ENCODE measurements at regions not wholly inside any gene's neighbourhood (a gene's known extent, or its start where the extent isn't known, plus 50 kb on each side); places are given as distances from the start of the nearest gene placed in this dataset.

DNA sequence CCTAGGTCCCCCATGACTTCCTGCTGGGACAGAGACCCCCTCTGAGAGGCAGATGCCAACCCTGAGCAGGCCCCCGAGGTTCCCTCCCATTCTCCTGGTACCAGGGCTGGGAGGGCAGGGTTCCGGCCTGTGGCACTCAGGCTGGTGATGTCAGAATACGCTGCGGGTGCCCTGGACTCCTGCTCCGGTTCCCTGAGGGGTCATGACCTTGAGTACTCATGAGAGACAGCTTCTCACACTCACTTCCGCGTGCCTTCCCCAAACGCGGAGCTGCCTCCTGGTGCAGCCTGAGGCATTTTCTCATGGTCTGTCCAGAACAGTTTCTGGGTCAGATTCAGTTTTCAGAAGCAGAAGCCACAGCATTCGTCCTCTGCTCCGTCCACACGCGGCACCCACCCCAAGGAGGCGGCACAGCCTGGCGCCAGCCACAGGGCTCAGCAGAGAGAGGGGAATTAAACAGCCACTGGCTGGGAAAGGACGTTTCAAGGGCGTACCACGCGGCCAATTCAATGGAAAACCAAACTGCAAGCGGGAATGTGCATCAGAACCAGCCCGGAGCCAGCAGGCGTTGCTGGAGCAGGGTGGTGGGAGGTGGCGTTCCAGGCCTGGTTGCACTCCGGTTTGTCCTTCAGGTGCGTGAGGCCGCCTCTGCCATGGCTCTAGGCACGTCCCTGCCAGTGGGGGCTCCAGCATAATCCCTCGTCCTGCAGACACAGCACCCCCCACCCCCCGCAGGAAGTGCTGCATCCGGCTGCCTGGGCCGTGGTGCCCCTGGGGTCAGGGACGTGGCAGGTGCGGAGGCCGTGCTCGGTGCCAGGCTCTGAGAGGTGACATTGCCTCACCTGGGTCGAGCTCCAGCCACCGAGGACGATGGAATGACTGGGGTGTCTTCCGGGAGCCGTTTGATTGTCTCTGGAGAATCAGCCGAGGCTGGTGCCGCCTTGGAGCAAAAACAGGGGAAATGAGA lies 58.3 kb upstream of the BHLHE23 start:
- TF ChIP-seq CTCF (IDR thresholded peaks at IDR 0.05; ENCODE audit: extremely low read depth in 1 of 2, insufficient read depth in 1 of 2, low read depth in 1 of 2, low read length in 2 of 2), result no peak
- TF ChIP-seq FOS (IDR thresholded peaks at IDR 0.05; ENCODE audit: borderline replicate concordance, insufficient read depth, low read length), result no peak
- TF ChIP-seq, protein P1, sequence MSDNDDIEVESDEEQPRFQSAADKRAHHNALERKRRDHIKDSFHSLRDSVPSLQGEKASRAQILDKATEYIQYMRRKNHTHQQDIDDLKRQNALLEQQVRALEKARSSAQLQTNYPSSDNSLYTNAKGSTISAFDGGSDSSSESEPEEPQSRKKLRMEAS (IDR thresholded peaks at IDR 0.05; ENCODE audit: insufficient read depth, insufficient read length), result no peak
- no peak for TF ChIP-seq POLR2AphosphoS5 (IDR thresholded peaks at IDR 0.05; ENCODE audit: insufficient read depth, low read depth, low read length)
- TF ChIP-seq POLR2A (IDR thresholded peaks at IDR 0.05; ENCODE audit: low read depth, low read length), result no peak
- no peak for TF ChIP-seq EZH2 (IDR thresholded peaks at IDR 0.05; ENCODE audit: borderline replicate concordance, low read depth, low read length, severe bottlenecking)
- no peak for TF ChIP-seq JUN (IDR thresholded peaks at IDR 0.05; ENCODE audit: borderline replicate concordance, insufficient read depth, insufficient read length, low read depth)
